Smooth muscle cell (in vitro differentiated cells): ENCODE measurements at regions not wholly inside any gene's neighbourhood (a gene's known extent, or its start where the extent isn't known, plus 50 kb on each side); places are given as distances from the start of the nearest gene placed in this dataset.

Experiments
- DNase-seq: peaks from one replicate; lab custom pipeline; 2025; ENCODE audit not compliant: unreplicated experiment; lab: John Stamatoyannopoulos, UW
- H2AFZ ChIP-seq: fragments of 200-600 bp; sonication (generic); 2 replicates; pipeline ENCODE4 v1.6.0; 2016; ENCODE audit warnings: antibody characterized with exemption, low read depth, mild to moderate bottlenecking
- H3F3A ChIP-seq: fragments of 200-600 bp; sonication (generic); 2 replicates; pipeline ENCODE4 v1.6.0; 2017; ENCODE audit warnings: antibody characterized with exemption, low read depth
- H3K27ac ChIP-seq: fragments of 200-600 bp; sonication (generic); 2 replicates; pipeline ENCODE4 v1.5.1; 2016; ENCODE audit warnings: low read depth, mild to moderate bottlenecking
- H3K27me3 ChIP-seq: fragments of 200-600 bp; sonication (generic); 2 replicates; pipeline ENCODE4 v1.6.1; 2016; ENCODE audit warnings: low read depth, mild to moderate bottlenecking
- H3K36me3 ChIP-seq: fragments of 200-600 bp; sonication (generic); 2 replicates; pipeline ENCODE4 v1.5.1; 2016; ENCODE audit warnings: low read depth
- H3K4me1 ChIP-seq: fragments of 200-600 bp; sonication (generic); 2 replicates; pipeline ENCODE4 v1.5.1; 2016; ENCODE audit warnings: low read depth
- H3K4me2 ChIP-seq: fragments of 200-600 bp; sonication (generic); 2 replicates; pipeline ENCODE4 v1.6.0; 2016; ENCODE audit warnings: mild to moderate bottlenecking
- H3K4me3 ChIP-seq: fragments of 200-600 bp; sonication (generic); 2 replicates; pipeline ENCODE4 v1.5.1; 2016; ENCODE audit warnings: mild to moderate bottlenecking
- H3K79me2 ChIP-seq: fragments of 200-600 bp; sonication (generic); 2 replicates; pipeline ENCODE4 v1.6.0; 2016; ENCODE audit warnings: low read depth, mild to moderate bottlenecking
- H3K9ac ChIP-seq: fragments of 200-600 bp; sonication (generic); 2 replicates; pipeline ENCODE4 v1.6.0; 2016; ENCODE audit warnings: low read depth
- H3K9me3 ChIP-seq: fragments of 200-600 bp; sonication (generic); replicated peaks from 2 replicates; pipeline ENCODE4 v1.5.1; 2016; ENCODE audit warnings: low read depth
- H4K20me1 ChIP-seq: fragments of 200-600 bp; sonication (generic); 2 replicates; pipeline ENCODE4 v1.6.0; 2016; ENCODE audit warnings: low read depth
- CTCF ChIP-seq: fragments of 200-600 bp; sonication (generic); IDR thresholded peaks from 2 replicates; pipeline ENCODE4 v1.5.1; 2017; ENCODE audit warnings: borderline replicate concordance, mild to moderate bottlenecking, antibody characterized with exemption; ENCODE audit not compliant: insufficient read depth, poor library complexity, severe bottlenecking
- WGBS: methylation state at CpG from one replicate; pipeline ENCODE4 v1.1.7; 2016; ENCODE audit warnings: low lambda C conversion rate; 5-methylcytosine and 5-hydroxymethylcytosine counted together

- H3K36me3 ChIP-seq: no peaks in the 10 kb centered on the region
- no peaks in the 10 kb centered on the region for H3K27me3 ChIP-seq
- H3K4me2 ChIP-seq: peak overlapping the region; percentile 40
- H3K27ac ChIP-seq: peak overlapping the region; percentile 88
- WGBS: 46% methylated on average over 1 of the region's 1 CpG
- TF ChIP-seq CTCF: no peak
- no peaks in the 10 kb centered on the region for H3K79me2 ChIP-seq
- H4K20me1 ChIP-seq: no peaks in the 10 kb centered on the region
- H3F3A ChIP-seq: peaks cover 7% of the 10 kb centered on the region
- H3K9me3 ChIP-seq: no peaks in the 10 kb centered on the region
- H3K4me3 ChIP-seq: no peak overlapping the region
- H2AFZ ChIP-seq: no peak overlapping the region
- DNase-seq: no peak
- H3K4me1 ChIP-seq: peaks cover 14% of the 10 kb centered on the region
- peak overlapping the region; percentile 39 for H3K9ac ChIP-seq
Measured at GRCh38 chr2:64212346-64212745, 68.1 kb upstream of the PELI1 start.

- Histone ChIP-seq H3K27ac (peak overlapping the region; percentile 88), H3K79me2 (no peaks in the 10 kb centered on the region), H3K27me3 (no peaks in the 10 kb centered on the region), H3K36me3 (no peaks in the 10 kb centered on the region), H3K4me1 (peaks cover 14% of the 10 kb centered on the region), H3K4me2 (peak overlapping the region; percentile 40), H3F3A (peaks cover 7% of the 10 kb centered on the region), H2AFZ (no peak overlapping the region), H3K4me3 (no peak overlapping the region), H3K9me3 (no peaks in the 10 kb centered on the region), H4K20me1 (no peaks in the 10 kb centered on the region), H3K9ac (peak overlapping the region; percentile 39)
- WGBS: 46% methylated on average over 3 of the region's 3 CpGs
- no peak for DNase-seq
- no peak for TF ChIP-seq CTCF
Measured at GRCh38 chr2:64212801-64213321, 68.6 kb upstream of the PELI1 start.

DNA sequence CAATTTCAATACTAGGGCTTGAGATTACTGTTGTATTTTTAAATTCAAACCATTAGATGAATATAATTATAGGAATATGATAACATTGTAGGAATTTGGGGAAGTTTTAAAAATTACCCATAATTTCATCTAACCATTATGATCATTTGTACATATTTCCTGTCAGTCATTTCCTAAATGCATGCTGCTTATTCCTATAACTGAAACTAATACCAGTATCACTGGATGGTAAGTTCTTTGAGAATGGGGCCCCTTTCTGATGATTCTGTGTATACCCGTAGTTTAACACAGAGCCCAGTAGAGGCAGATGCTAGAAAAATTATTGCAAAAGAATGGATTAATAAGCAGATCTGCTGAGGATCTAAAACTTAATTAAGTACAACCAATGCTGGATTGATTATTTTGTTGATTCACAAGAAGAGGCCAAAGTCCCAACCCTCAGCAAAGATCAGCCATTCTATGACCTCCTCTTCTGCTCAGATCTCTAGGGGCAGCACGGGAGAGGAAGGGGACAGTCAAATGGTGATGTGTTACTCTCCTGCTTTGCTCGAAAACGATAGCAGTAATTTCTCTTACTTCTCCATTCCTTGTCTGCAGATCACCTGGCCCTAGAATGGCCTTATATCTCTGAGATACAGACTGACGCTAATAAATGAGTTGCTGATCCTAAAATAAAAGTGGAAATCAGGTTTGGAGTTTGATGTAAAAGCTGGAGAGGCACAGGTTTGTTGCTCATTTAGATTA lies 69.5 kb upstream of the PELI1 start:
- Histone ChIP-seq H3K27me3 (no peaks in the 10 kb centered on the region), H3K79me2 (no peaks in the 10 kb centered on the region), H3K4me1 (peaks cover 14% of the 10 kb centered on the region), H4K20me1 (no peaks in the 10 kb centered on the region), H3K9ac (peak overlapping the region; percentile 18), H3F3A (peaks cover 7% of the 10 kb centered on the region), H3K4me3 (no peak overlapping the region), H3K36me3 (no peaks in the 10 kb centered on the region), H3K9me3 (no peaks in the 10 kb centered on the region), H3K27ac (peak overlapping the region; percentile 88), H2AFZ (no peak overlapping the region), H3K4me2 (peak overlapping the region; percentile 15)
- WGBS: 90% methylated on average over 5 of the region's 5 CpGs
- no peak for DNase-seq
- no peak for TF ChIP-seq CTCF
